ENCODE measurements at regions not wholly inside any gene's neighbourhood (a gene's known extent, or its start where the extent isn't known, plus 50 kb on each side); places are given as distances from the start of the nearest gene placed in this dataset.

DNA sequence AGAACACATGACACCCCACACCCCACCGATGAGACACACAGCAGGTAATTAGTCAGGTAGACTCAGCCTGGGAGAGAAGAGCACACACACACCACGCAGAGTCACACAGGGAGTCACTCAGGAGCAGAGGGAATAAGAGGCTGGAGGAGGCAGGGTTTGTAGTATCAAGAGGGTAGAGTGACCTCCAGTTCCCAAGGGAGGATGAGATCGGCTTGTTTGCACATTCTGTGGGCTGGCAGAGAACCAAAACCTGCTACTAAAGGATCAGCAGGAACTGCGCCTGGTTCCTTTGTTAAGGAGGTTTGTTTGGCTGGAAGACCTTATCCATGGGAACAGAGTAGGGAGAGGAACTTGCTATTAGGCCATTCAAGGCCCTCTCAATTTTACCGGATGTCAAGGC lies 281.4 kb upstream of the SLCO3A1 start:
- TF ChIP-seq, protein P1, sequence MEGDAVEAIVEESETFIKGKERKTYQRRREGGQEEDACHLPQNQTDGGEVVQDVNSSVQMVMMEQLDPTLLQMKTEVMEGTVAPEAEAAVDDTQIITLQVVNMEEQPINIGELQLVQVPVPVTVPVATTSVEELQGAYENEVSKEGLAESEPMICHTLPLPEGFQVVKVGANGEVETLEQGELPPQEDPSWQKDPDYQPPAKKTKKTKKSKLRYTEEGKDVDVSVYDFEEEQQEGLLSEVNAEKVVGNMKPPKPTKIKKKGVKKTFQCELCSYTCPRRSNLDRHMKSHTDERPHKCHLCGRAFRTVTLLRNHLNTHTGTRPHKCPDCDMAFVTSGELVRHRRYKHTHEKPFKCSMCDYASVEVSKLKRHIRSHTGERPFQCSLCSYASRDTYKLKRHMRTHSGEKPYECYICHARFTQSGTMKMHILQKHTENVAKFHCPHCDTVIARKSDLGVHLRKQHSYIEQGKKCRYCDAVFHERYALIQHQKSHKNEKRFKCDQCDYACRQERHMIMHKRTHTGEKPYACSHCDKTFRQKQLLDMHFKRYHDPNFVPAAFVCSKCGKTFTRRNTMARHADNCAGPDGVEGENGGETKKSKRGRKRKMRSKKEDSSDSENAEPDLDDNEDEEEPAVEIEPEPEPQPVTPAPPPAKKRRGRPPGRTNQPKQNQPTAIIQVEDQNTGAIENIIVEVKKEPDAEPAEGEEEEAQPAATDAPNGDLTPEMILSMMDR (IDR thresholded peaks at IDR 0.05; ENCODE audit: low read depth, low read length): no peak
- in situ Hi-C loops (cut with HindIII; ENCODE audit: low sequenced_read_pairs): no loop called here
- no peak overlapping the region for H3K4me3 ChIP-seq (ENCODE audit: low read depth, low read length)
- DNase-seq (ENCODE audit: low read depth, low spot score): peak; percentile 89

DNA sequence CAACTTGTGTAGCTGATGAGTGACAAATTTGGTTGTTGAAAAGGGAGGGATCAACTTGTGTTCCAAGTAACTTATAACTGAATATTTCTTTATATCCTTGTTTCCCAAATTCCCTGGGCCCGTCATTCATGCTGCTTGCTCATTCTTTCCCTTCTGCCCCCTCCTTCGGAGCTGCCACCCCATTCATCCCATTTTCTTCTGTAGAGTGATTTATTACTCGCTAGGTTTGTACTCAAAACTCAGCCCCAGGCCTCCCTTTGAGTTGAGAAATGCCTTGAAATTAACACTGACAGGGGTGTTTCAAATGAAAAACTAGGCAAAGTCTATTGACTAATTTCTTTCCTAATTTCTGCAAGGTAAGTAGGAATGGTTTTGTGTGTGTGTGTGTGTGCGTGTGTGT lies 277.4 kb upstream of the SLCO3A1 start:
- DNase-seq (ENCODE audit: low read depth, low spot score): no peak
- in situ Hi-C loops (cut with HindIII; ENCODE audit: low sequenced_read_pairs): no loop called here
- TF ChIP-seq, protein P1 (IDR thresholded peaks at IDR 0.05; ENCODE audit: low read depth, low read length): no peak
- no peak overlapping the region for H3K4me3 ChIP-seq (ENCODE audit: low read depth, low read length)

DNA sequence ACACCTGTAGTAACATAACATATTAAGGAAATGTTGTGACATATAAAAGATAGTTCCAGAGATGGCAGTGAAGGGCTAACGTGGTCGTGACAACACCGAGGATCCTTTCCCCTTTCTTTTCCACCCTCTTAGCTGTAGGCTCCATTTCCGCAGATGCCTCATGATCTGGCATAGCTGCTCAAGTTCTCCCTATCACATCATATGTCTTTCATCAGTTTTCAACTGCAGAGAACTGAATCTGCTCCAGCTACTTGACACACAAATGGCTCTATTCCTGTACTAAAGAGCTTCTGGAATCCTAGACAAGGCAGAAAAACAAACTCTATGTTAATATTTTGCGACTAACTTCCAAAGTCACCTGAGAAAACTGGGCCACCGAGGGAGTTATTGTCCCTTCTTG lies 275.0 kb upstream of the SLCO3A1 start:
- DNase-seq (ENCODE audit: low read depth, low spot score): no peak
- TF ChIP-seq, protein P1 (IDR thresholded peaks at IDR 0.05; ENCODE audit: low read depth, low read length): no peak
- no peak overlapping the region for H3K4me3 ChIP-seq (ENCODE audit: low read depth, low read length)
- in situ Hi-C loops (cut with HindIII; ENCODE audit: low sequenced_read_pairs): no loop called here

DNA sequence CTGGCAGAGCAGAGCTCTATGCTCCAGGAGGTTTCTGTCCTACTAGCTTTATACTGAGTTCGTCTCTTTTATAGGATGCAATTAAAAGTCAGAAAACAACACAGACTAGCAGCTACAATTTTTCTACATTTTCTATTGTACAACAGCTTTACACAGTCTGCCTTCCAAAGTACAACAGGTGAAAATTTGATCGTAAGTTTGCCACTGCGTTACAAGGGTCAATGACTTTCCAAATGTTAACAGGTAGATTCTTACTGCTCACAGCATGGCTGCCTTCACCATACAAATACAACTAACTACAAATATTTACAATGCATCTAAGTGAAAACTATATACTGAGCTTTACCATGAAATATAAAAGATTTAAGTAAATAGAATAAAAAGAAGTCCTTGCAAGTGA lies 268.6 kb upstream of the SLCO3A1 start:
- no peak overlapping the region for H3K4me3 ChIP-seq (ENCODE audit: low read depth, low read length)
- in situ Hi-C loops (cut with HindIII; ENCODE audit: low sequenced_read_pairs): no loop called here
- TF ChIP-seq, protein P1 (IDR thresholded peaks at IDR 0.05; ENCODE audit: low read depth, low read length): no peak
- DNase-seq (ENCODE audit: low read depth, low spot score): no peak

DNA sequence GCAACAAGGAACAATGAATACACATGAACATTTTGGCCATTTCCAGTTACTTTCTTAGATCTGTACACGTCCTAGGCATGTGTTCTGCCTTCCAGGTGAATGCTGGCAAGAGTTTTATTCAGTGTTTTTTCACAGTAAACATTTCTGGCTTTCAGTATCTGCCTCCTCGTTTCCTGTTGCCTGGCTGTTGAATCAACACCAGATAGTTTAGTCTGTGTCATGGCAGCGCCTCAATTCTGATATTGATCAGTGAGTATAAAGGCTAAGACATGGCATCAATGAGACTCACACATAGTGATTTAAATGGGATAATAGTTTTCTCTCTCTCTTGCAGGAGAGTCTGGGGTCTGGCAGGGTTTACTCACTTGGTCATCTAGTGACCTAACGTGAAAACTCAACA lies 266.9 kb upstream of the SLCO3A1 start:
- in situ Hi-C loops (cut with HindIII; ENCODE audit: low sequenced_read_pairs): no loop called here
- DNase-seq (ENCODE audit: low read depth, low spot score): no peak
- H3K4me3 ChIP-seq (ENCODE audit: low read depth, low read length): no peak overlapping the region
- TF ChIP-seq, protein P1 (IDR thresholded peaks at IDR 0.05; ENCODE audit: low read depth, low read length): no peak

DNA sequence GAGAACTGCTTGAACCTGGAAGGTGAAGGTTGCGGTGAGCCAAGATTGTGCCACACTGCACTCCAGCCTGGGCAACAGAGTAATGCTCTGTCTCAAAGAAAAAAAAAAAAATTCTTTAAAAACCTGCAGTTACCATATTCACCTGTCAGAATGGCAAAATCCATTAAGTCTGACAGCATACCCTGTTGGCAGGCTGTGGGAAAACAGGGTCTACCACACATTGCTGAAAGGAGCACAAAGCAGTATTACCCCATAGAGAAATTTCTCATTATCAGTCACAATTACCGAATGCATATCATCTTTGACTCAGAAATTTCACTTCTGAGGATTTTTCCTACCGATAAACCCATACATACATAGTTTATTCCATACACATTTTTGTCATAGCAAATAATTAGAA lies 264.1 kb upstream of the SLCO3A1 start:
- TF ChIP-seq, protein P1 (IDR thresholded peaks at IDR 0.05; ENCODE audit: low read depth, low read length): no peak
- DNase-seq (ENCODE audit: low read depth, low spot score): no peak
- no peak overlapping the region for H3K4me3 ChIP-seq (ENCODE audit: low read depth, low read length)
- in situ Hi-C loops (cut with HindIII; ENCODE audit: low sequenced_read_pairs): no loop called here

DNA sequence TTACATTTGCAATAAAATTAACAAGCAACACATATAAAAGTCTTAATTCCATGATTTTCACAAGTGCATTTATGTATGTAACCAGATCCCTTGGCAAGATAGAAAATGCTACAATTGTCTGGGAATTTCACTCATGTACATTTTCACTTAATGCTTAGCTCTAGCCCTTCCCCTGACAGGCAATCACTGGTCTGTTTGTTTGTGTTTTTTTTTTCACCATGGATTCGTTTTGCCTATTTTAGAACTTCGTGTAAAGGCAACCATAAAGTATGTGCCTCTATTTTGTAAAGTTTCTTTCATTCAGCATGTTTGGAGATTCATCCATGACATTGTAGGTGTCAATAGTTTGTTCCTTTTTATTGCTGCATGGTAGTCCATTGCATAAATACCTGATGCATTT lies 260.9 kb upstream of the SLCO3A1 start:
- no peak for DNase-seq (ENCODE audit: low read depth, low spot score)
- in situ Hi-C loops (cut with HindIII; ENCODE audit: low sequenced_read_pairs): no loop called here
- TF ChIP-seq, protein P1 (IDR thresholded peaks at IDR 0.05; ENCODE audit: low read depth, low read length): no peak
- no peak overlapping the region for H3K4me3 ChIP-seq (ENCODE audit: low read depth, low read length)

Measured in astrocyte of the spinal cord (primary cell).